BLaER1 (cell line): ENCODE measurements at regions not wholly inside any gene's neighbourhood (a gene's known extent, or its start where the extent isn't known, plus 50 kb on each side); places are given as distances from the start of the nearest gene placed in this dataset.

ENCODE experiments used
- H3K27ac ChIP-seq: shearing (Covaris generic); formaldehyde crosslinking; 2 replicates; pipeline ENCODE4 v1.8.1; 2022
- H3K27me3 ChIP-seq: shearing (Covaris generic); formaldehyde crosslinking; 2 replicates; pipeline ENCODE4 v1.8.1; 2022
- H3K36me3 ChIP-seq: shearing (Covaris generic); formaldehyde crosslinking; 2 replicates; pipeline ENCODE4 v1.8.1; 2022
- H3K4me1 ChIP-seq: shearing (Covaris generic); formaldehyde crosslinking; 2 replicates; pipeline ENCODE4 v1.8.1; 2022
- H3K4me2 ChIP-seq: shearing (Covaris generic); formaldehyde crosslinking; 2 replicates; pipeline ENCODE4 v1.8.1; 2022
- H3K4me3 ChIP-seq: shearing (Covaris generic); formaldehyde crosslinking; 2 replicates; pipeline ENCODE4 v1.8.1; 2022
- H3K9ac ChIP-seq: shearing (Covaris generic); formaldehyde crosslinking; 2 replicates; pipeline ENCODE4 v1.8.1; 2022
- H3K9me3 ChIP-seq: shearing (Covaris generic); formaldehyde crosslinking; 2 replicates; pipeline ENCODE4 v1.8.1; 2022
- H4K20me1 ChIP-seq: shearing (Covaris generic); formaldehyde crosslinking; 2 replicates; pipeline ENCODE4 v1.8.1; 2022
- Cebpa-rat ChIP-seq: shearing (Covaris generic); IDR thresholded peaks from 2 replicates; pipeline ENCODE4 v1.8.1; 2022

DNA sequence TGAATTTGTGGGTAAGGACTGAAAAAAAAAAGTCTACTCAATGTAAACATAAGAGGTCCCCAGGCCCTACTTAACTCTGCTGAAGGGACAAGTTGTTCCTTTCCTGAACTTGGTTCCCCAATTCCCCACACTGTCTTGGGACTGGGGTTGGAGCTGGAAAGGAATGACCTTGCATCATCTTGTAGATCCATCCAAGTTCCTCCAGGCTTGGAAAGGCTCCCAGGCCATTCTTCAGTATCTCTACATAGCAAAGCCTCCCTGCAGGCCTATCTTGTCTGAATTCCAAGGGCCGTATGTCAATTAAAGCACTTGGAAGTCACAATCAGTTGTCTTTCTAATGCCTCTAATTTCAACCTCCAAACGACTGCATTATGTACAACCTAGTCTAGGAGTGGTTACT lies 361.2 kb downstream of the TMEM135 start:
- Histone ChIP-seq H3K4me1 (no peaks in the 10 kb centered on the region), H3K27me3 (no peaks in the 10 kb centered on the region), H3K4me3 (no peak overlapping the region), H3K36me3 (no peaks in the 10 kb centered on the region), H3K9me3 (no peaks in the 10 kb centered on the region), H3K9ac (no peak overlapping the region), H3K4me2 (no peak overlapping the region), H3K27ac (no peak overlapping the region), H4K20me1 (no peaks in the 10 kb centered on the region)
- no peak for TF ChIP-seq Cebpa-rat

DNA sequence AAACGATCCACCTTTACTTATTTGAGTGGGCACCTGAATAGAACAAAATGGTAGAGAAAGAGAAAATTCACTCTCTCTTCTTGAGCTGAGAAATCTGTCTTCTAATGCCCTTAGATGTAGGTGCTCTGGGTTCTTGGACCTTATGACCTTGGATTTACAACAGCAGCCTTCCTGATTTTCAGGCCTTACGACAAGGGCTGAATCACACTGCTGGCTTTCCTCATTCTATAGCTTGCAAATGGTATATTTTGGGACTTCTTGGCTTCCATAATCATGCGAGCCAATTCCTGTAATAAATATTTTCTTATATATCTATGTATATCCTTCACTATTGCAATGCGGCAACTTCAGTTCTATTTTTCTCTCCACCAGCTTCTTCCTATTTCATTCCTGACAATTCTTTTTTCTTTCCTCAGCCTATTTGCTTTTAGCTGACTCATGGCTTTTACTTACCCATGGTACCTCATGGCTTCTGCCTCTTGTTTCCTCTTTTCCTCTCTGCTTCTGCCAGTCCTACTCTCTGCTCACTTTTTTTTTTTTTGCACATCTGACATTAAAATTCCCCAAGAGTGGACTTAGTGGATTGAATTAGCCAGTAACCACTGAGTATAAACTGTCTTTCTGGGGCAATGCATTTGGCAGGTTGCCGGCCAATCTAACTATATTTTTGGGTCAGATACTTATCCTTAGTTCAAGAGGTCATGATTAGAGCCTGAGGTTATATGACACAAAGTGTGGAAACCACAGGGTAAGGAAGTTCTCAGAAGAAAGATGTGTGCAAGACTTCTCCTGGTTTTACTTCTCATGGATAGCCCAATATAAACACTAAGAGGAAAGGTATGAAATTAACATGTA lies 359.5 kb downstream of the TMEM135 start:
- no peaks in the 10 kb centered on the region for H3K9me3 ChIP-seq
- no peaks in the 10 kb centered on the region for H3K27me3 ChIP-seq
- H3K9ac ChIP-seq = no peak overlapping the region
- H3K36me3 ChIP-seq = no peaks in the 10 kb centered on the region
- no peaks in the 10 kb centered on the region for H3K4me1 ChIP-seq
- H3K4me2 ChIP-seq = no peak overlapping the region
- H3K4me3 ChIP-seq = no peak overlapping the region
- no peak overlapping the region for H3K27ac ChIP-seq
- TF ChIP-seq Cebpa-rat = no peak
- H4K20me1 ChIP-seq = no peaks in the 10 kb centered on the region

DNA sequence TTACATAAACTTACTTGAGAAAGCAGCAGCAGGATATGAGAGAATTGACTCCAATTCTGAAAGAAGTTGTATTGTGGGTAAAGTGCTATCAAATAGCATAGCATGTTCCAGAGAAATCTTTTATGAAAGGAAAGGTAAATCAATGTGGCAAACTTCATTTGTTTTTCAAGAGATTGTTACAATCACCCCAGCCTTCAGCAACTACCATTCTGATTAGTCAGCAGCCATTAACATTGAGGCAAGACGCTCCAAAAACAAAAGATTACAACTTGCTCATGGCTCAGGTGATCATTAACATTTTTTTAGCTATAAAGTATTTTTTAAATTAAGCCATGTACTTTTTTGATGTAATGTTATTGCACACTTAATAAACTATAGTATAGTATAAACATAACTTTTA lies 357.2 kb downstream of the TMEM135 start:
- Histone ChIP-seq H3K27ac (no peak overlapping the region), H4K20me1 (no peaks in the 10 kb centered on the region), H3K4me3 (no peak overlapping the region), H3K27me3 (no peaks in the 10 kb centered on the region), H3K9ac (no peak overlapping the region), H3K4me2 (no peak overlapping the region), H3K4me1 (no peaks in the 10 kb centered on the region), H3K36me3 (no peaks in the 10 kb centered on the region), H3K9me3 (no peaks in the 10 kb centered on the region)
- no peak for TF ChIP-seq Cebpa-rat

DNA sequence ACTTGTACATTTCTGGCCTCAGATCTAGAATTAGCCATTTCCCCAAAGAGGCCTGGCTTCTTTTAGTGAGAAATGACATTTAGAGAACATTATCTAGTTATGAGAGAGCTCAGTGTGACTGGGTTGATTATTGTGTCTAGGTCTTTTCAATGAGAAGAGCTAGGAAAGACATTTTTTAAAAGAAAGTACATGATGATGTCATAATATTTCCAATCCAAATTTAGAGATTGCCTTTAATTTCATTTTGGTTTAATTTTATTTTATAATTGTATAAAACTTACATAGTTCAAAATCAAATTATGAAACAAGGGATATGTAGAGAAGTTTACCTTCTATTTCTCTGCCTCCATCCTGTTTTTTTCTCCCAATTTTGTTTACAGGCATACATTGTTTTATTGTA lies 354.9 kb downstream of the TMEM135 start:
- no peak overlapping the region for H3K4me3 ChIP-seq
- H3K27me3 ChIP-seq = no peaks in the 10 kb centered on the region
- H3K36me3 ChIP-seq = no peaks in the 10 kb centered on the region
- no peak overlapping the region for H3K9ac ChIP-seq
- no peaks in the 10 kb centered on the region for H4K20me1 ChIP-seq
- no peak overlapping the region for H3K4me2 ChIP-seq
- no peaks in the 10 kb centered on the region for H3K4me1 ChIP-seq
- H3K9me3 ChIP-seq = no peaks in the 10 kb centered on the region
- H3K27ac ChIP-seq = no peak overlapping the region
- TF ChIP-seq Cebpa-rat = no peak

DNA sequence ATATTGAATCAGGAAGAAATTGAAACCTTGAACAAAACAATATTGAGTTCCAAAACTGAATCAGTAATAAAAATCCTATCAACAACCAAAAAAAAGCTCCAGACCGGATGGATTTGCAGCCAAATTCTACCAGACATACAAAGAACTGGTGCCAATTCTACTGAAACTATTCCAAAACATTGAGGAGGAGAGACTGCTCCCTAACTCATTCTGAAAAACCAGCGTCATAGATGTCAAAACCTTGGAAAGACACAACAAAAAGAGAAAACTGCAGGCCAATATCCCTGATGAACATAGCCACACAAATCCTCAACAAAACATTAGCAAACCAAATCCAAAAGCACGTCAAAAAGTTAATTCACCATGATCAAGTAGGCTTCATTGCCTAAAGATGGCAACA lies 353.8 kb downstream of the TMEM135 start:
- Histone ChIP-seq H3K36me3 (no peaks in the 10 kb centered on the region), H3K4me3 (no peak overlapping the region), H3K4me2 (no peak overlapping the region), H4K20me1 (no peaks in the 10 kb centered on the region), H3K27me3 (no peaks in the 10 kb centered on the region), H3K27ac (no peak overlapping the region), H3K9ac (no peak overlapping the region), H3K9me3 (peaks cover 4% of the 10 kb centered on the region), H3K4me1 (no peaks in the 10 kb centered on the region)
- TF ChIP-seq Cebpa-rat = no peak

DNA sequence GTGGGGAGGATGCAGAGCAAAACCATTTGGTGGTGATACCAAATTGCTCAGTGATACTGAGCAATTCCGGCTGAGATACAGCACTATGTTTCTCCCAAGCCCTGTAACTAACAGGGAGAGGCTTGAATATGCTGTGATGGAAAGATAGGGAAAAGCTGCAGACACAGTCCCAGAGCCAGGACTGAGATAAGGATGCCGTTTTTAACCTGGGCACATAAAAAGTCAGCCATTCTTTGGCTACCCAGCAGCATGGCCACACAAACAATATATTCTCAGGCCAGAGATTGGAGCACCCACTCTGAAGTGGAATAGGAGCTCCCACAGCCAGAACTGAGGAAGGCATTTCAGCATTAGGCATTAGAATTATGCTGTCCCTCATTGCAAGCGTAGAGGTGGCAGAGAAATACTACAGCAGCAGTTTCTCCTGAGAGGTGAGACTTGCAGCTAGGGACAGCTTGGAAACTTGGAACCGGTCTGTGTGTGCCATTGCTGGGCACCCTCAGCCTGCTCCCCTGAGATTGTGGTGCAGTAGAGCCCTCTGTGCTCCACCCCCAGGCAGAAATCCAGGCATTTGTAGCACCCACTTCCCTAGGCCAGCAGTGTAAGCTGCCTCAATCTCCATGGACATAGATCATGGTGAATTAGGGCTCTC lies 346.5 kb downstream of the TMEM135 start:
- no peak overlapping the region for H3K27ac ChIP-seq
- H3K4me2 ChIP-seq = no peak overlapping the region
- H4K20me1 ChIP-seq = no peaks in the 10 kb centered on the region
- H3K27me3 ChIP-seq = no peaks in the 10 kb centered on the region
- no peak overlapping the region for H3K4me3 ChIP-seq
- TF ChIP-seq Cebpa-rat = no peak
- H3K4me1 ChIP-seq = no peaks in the 10 kb centered on the region
- peaks cover 24% of the 10 kb centered on the region for H3K9me3 ChIP-seq
- no peak overlapping the region for H3K9ac ChIP-seq
- no peaks in the 10 kb centered on the region for H3K36me3 ChIP-seq

DNA sequence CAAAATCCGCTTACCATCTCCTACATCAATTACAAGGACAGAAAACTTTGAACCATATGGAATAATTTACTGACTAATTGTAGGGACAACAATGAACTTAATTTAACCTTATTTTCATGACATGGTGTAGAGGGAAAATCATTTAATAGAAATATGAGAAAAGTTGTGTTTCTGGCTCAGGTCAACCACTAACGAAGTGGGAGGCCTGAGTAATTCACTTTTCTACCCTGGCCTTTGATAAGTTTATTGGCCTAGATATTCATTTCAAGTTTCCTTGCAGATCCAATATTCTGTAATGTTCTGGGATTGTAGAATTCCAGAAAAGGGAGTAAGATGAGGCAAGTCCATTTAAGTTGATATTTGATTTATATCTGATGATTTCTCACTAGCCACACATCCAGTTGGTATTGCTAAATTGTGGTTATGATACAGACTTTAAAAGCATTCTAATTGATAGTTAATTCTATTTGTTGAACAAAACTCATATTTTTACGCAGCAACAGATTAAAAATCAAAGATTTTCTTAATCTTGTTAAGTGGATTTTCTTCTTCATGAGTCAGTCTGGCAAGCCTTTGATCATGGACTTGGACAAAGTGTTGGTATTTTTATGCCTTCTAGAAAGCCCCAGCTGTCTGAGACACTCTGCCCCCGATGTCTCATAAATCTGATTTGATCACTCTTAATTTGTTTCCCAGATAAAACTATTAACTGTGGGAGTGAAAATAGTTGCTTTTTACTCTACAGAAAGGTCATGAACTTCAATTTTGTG lies 336.5 kb downstream of the TMEM135 start:
- Histone ChIP-seq H3K27ac (no peak overlapping the region), H4K20me1 (no peaks in the 10 kb centered on the region), H3K9ac (no peak overlapping the region), H3K4me1 (no peaks in the 10 kb centered on the region), H3K36me3 (no peaks in the 10 kb centered on the region), H3K9me3 (peaks cover 11% of the 10 kb centered on the region), H3K27me3 (no peaks in the 10 kb centered on the region), H3K4me3 (no peak overlapping the region), H3K4me2 (no peak overlapping the region)
- no peak for TF ChIP-seq Cebpa-rat
